Cardiac muscle cell (in vitro differentiated cells and primary cell): ENCODE measurements at regions not wholly inside any gene's neighbourhood (a gene's known extent, or its start where the extent isn't known, plus 50 kb on each side); places are given as distances from the start of the nearest gene placed in this dataset.

Experiments used
- DNase-seq, 2 donors: peaks; one replicate each; pipeline versions ENCODE4 v3.0.0 to v3.0.0-alpha.2; 2010 to 2017; ENCODE audit warnings: low read depth in 1 of 2, low spot score in 1 of 2
- H3K27ac ChIP-seq: fragments of 200-600 bp; sonication (generic); 2 replicates; pipeline ENCODE4 v1.5.1; 2016
- H3K27me3 ChIP-seq: fragments of 200-600 bp; sonication (generic); 2 replicates; pipeline ENCODE4 v1.6.0; 2016; ENCODE audit warnings: control low read depth
- H3K36me3 ChIP-seq: fragments of 200-600 bp; sonication (generic); 2 replicates; pipeline ENCODE4 v1.5.1; 2016; ENCODE audit warnings: control low read depth
- H3K4me1 ChIP-seq: fragments of 200-600 bp; sonication (generic); 2 replicates; pipeline ENCODE4 v1.8.1; 2017; ENCODE audit warnings: low read depth, mild to moderate bottlenecking, mixed run types
- H3K4me3 ChIP-seq: fragments of 200-600 bp; sonication (generic); 2 replicates; pipeline ENCODE4 v1.5.1; 2016; ENCODE audit warnings: mild to moderate bottlenecking
- H3K9me3 ChIP-seq: fragments of 200-600 bp; sonication (generic); 2 replicates; pipeline ENCODE4 v1.5.1; 2017; ENCODE audit warnings: low read depth, mild to moderate bottlenecking, control low read depth
- TF ChIP-seq, protein P1 (sequence below): IDR thresholded peaks from 2 replicates; pipeline ENCODE4 v1.5.1; 2012; ENCODE audit warnings: low read depth, mild to moderate bottlenecking, low read length

GRCh38 chr1:199811163-199811562, 216.3 kb upstream of the NR5A2 start:
- no peak overlapping the region for H3K27ac ChIP-seq
- TF ChIP-seq, protein P1, sequence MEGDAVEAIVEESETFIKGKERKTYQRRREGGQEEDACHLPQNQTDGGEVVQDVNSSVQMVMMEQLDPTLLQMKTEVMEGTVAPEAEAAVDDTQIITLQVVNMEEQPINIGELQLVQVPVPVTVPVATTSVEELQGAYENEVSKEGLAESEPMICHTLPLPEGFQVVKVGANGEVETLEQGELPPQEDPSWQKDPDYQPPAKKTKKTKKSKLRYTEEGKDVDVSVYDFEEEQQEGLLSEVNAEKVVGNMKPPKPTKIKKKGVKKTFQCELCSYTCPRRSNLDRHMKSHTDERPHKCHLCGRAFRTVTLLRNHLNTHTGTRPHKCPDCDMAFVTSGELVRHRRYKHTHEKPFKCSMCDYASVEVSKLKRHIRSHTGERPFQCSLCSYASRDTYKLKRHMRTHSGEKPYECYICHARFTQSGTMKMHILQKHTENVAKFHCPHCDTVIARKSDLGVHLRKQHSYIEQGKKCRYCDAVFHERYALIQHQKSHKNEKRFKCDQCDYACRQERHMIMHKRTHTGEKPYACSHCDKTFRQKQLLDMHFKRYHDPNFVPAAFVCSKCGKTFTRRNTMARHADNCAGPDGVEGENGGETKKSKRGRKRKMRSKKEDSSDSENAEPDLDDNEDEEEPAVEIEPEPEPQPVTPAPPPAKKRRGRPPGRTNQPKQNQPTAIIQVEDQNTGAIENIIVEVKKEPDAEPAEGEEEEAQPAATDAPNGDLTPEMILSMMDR: no peak
- DNase-seq: no peak
- H3K4me3 ChIP-seq: no peak overlapping the region
- no peaks in the 10 kb centered on the region for H3K4me1 ChIP-seq
- no peaks in the 10 kb centered on the region for H3K36me3 ChIP-seq
- no peaks in the 10 kb centered on the region for H3K27me3 ChIP-seq
- no peaks in the 10 kb centered on the region for H3K9me3 ChIP-seq

DNA sequence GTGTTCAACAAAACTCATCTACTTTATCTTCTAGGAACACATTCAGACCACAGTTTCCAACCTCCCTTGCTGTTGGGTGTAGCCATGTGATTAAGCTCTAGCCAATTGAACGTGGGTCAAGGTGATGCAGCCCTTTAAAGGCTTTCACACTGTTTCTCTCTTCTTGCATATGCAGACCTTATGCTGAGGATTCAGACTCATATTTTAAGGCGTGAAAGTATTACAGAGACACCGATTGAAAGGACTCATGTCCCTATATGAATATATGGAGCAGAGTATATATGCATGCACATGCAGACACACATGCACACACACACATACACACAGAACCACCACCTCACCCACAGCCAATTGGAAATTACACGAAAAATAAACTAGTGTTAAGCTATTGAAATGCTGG, 214.3 kb upstream of the NR5A2 start:
- no peak for DNase-seq
- Histone ChIP-seq H3K36me3 (no peaks in the 10 kb centered on the region), H3K4me1 (no peaks in the 10 kb centered on the region), H3K9me3 (no peaks in the 10 kb centered on the region), H3K27ac (no peak overlapping the region), H3K27me3 (no peaks in the 10 kb centered on the region), H3K4me3 (no peak overlapping the region)
- TF ChIP-seq, protein P1: no peak

DNA sequence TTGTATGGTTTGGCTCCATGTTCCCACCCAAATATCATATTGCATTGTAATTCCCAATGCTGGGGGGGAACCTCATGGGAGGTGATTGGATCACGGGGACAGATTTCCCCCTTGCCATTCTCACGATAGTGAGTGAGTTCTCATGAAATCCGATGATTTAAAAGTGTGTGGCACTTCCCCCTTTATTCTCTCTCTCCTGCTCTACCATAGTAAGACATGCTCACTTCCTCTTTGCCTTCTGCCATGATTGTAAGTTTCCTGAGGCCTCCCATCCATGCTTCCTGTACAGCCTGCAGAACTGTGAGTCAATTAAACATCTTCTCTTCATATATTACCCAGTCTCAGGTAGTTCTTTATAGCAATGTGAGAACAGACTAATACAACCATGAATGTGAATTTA, 211.6 kb upstream of the NR5A2 start:
- H3K9me3 ChIP-seq: no peaks in the 10 kb centered on the region
- no peak for DNase-seq
- no peaks in the 10 kb centered on the region for H3K36me3 ChIP-seq
- H3K27me3 ChIP-seq: no peaks in the 10 kb centered on the region
- TF ChIP-seq, protein P1: no peak
- no peaks in the 10 kb centered on the region for H3K4me1 ChIP-seq
- H3K27ac ChIP-seq: no peak overlapping the region
- no peak overlapping the region for H3K4me3 ChIP-seq

- Histone ChIP-seq H3K27ac (no peak overlapping the region), H3K4me3 (no peak overlapping the region), H3K4me1 (no peaks in the 10 kb centered on the region), H3K36me3 (no peaks in the 10 kb centered on the region), H3K27me3 (no peaks in the 10 kb centered on the region), H3K9me3 (no peaks in the 10 kb centered on the region)
- TF ChIP-seq, protein P1: no peak
- no peak for DNase-seq
Observed at GRCh38 chr1:199817266-199817665, 210.2 kb upstream of the NR5A2 start.

GRCh38 chr1:199821029-199821779, 206.3 kb upstream of the NR5A2 start:
- no peaks in the 10 kb centered on the region for H3K27me3 ChIP-seq
- H3K4me3 ChIP-seq: no peak overlapping the region
- TF ChIP-seq, protein P1: no peak
- H3K9me3 ChIP-seq: no peaks in the 10 kb centered on the region
- no peak overlapping the region for H3K27ac ChIP-seq
- H3K4me1 ChIP-seq: no peaks in the 10 kb centered on the region
- no peak for DNase-seq
- H3K36me3 ChIP-seq: no peaks in the 10 kb centered on the region
